ENCODE measurements at regions not wholly inside any gene's neighbourhood (a gene's known extent, or its start where the extent isn't known, plus 50 kb on each side); places are given as distances from the start of the nearest gene placed in this dataset.

DNA sequence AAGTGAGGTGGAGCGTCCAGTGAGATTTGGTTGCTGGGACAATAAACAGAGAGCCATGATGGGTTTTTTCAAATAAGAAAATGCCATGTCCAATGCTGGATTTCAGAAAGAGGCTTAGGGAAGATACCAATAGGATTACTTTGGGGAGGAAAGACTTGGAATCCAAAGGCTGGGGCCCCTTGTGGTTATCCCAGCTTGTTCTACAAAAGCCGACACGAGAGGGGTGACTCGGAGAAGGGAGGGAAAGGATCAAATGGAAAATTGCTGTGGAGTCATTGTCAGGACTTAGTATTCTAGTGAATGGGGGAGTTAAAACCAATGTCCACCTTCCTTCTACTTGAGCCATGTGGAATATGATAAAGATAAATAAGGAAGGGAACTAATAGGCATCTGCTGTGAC, 305.5 kb downstream of the SOX9 start:
- DNase-seq (ENCODE audit: low spot score): no peak

DNA sequence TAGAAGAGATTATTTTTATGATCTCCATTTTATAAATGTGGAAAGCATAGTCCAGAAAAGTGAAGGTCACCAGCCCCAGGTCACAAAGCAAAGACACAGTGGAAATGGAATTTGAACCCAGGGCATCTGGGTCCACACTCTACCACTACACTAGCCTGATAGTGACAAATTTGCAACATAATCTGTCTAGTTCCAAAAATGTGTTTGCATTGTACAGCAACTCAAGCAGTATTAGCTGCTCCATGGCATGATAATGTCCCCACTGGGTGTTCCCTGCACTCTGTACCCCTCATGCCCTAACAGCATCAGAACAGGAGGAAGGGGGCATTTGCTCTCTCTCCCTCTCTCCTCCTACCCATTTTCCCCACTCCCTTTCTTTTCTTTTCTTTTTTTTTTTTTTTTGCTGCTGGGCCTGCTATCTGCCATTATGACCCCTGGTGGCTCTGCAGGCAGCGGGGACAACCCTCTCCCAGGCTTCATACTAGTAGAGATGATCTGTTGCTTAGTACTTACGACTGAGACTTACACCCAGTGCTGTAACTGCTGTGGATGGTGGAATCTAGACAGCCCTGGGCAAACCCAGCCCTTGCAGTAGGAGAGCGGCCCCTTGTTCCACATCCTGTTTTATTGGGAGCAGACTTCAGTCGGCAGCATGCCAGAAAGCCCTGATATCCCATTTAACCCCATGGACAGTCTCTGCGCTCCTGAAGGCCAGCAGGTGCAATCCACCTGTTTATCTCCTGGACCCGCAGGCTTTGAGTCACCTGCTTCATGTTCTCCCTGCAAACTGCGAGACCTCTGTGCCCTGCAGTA, 306.3 kb downstream of the SOX9 start:
- no peak for DNase-seq (ENCODE audit: low spot score)

DNA sequence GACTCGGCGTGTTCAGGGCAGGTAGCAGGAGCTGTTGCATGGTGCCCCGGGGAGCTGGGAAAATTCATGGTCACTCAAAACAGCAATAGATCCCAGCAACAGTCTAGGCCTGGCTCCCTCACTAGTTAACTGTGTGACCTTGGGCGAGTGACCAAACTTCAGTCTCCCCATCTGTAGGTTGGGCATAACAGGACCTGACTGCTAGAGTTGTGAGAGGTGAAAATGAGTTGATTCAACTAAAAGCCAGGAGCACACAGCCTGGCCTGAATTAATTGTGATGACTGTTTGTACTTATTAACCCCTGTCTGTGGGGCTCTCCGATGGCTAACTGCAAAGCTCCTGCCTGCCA, 306.9 kb downstream of the SOX9 start:
- no peak for DNase-seq (ENCODE audit: low spot score)

GRCh38 chr17:72429066-72429638, 308.3 kb downstream of the SOX9 start:
- DNase-seq (ENCODE audit: low spot score): no peak

DNA sequence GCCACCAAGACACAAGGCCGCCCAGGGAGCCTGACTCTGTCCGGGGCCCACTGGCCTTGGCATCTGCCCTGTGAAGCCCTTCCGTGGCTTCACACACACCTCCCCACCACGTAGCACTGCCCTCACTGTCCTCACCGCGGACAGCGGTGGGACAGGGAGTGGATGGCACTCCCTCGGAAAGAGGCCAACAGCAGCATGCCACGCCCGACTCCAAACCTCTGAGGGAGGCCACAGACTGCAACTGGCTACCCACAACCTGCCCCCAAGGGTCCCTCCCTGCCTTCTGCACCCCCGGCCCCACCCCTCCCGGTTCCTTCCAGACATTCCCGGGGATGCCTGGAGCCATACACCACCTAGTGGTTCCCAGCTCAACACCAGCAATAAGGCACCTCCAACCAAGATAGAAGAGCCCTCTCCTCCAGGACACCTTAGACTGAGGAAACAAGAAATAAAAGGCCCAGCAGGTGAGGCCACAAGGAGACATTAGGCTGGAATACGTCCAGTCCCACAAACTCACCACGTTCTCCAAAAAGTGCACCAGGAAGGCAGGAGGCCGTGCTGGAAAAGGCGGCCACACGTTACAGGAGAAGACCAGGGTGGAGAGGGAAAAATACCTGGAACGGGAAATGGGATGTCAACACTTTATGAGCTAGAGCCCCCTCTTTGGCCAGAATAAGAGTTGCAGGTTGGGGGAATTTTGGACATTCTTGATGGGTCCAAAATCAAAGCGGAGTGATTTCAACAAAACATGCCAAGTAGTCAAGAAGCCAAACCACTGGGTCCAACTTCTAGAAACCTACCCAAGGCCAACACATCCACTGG, 310.0 kb downstream of the SOX9 start:
- DNase-seq (ENCODE audit: low spot score): no peak

- DNase-seq (ENCODE audit: low spot score): peak; percentile 54
These were observed 311.4 kb downstream of the SOX9 start for GRCh38 chr17:72432143-72432621.

GRCh38 chr17:72432881-72433280, 312.1 kb downstream of the SOX9 start:
- no peak for DNase-seq (ENCODE audit: low spot score)

DNA sequence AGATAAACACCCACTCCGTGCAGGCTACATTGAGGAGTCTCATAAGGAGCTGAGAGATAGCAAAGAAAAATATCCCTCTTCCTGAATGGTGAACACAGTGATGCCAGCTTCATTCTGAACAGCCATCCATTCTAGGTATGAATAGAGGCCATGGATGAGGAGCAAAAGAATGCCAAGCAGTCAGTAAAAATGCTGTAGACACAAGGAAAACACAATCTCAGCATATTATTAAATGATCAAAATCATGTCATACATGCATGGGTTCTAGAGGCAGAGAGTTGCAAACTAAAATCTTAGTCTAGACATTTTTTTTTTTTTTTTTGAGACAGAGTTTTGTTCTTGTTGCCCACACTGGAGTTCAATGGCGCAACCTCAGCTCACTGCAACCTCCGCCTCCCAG, 313.0 kb downstream of the SOX9 start:
- no peak for DNase-seq (ENCODE audit: low spot score)

GRCh38 chr17:72434581-72434980, 313.8 kb downstream of the SOX9 start:
- DNase-seq (ENCODE audit: low spot score): no peak

- DNase-seq (ENCODE audit: low spot score): no peak
These were observed 314.3 kb downstream of the SOX9 start for GRCh38 chr17:72434991-72435618.

- DNase-seq (ENCODE audit: low spot score): no peak
These were observed 318.0 kb downstream of the SOX9 start for GRCh38 chr17:72438783-72439182.

DNA sequence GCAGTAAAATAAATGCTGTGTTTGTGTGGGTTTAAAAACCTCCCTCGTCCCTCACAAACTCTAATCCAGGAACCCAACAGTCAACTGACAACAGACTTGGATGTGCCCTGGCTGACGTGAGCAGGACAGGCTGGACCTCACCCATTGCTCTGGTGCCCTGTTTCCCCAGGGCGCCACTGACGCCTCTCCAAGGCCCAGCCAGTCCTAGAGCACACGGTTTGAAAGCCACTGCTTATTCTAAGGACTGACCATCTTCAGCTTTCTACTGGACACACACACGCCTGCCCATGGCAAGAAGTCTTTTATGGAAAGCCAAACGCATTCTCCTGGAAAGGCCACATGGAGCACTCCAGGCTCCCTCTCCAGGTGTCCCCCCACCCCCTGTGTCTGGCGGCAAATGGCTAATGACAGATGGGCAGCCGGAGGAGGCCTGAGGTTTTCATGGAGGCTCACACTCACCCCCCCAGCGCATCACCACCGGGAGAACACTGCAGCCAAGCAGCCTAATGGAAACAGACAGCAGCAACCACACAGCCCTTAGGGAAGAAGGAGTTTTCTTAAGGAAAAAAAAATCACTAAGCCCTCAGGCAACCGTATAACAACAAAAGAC, 319.2 kb downstream of the SOX9 start:
- no peak for DNase-seq (ENCODE audit: low spot score)

- DNase-seq (ENCODE audit: low spot score): no peak
These were observed 320.1 kb downstream of the SOX9 start for GRCh38 chr17:72440961-72441360.

DNA sequence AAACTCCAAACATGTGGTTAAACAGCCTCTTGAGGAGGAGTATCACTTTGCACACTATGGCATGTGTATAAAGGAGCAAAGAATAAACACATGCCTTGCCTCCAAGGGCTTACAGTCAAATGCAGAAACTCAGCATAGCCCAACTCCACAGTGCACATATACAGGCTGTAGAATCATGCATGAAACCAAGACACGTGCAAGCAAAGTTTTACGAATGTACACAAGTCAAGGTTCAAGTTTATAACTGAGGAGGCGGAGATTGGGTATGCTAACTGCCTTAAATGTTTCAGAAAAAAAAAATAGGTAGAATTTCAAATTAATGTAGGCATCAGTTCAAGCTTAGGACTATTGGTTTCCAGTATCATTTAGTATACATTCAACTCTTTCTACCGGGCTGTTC, 321.1 kb downstream of the SOX9 start:
- no peak for DNase-seq (ENCODE audit: low spot score)

DNA sequence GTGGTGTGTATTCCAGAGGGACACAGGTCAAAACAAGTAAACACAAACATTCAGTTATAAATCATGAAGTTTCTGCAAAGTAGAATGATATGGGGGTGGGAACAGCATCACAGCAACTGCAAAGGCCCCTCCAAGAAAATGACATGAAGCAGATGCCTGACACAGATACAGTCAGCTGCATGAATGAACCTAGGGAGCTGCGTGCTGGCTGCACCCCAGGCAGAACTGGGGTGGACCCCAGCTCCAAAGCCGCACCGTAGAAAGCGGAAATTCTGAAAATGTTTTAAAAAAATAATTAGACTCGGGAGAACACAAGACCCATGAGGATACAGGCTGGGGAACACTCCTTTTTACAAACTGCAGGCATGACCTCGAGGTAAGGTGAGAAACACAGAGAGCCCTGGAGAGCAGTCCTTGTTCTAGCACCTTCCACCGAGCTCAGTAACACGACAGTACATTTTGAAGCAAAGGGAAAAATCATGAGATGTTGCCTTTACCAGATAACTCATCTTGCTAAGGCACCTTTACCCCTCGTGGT, 323.8 kb downstream of the SOX9 start:
- no peak for DNase-seq (ENCODE audit: low spot score)

DNA sequence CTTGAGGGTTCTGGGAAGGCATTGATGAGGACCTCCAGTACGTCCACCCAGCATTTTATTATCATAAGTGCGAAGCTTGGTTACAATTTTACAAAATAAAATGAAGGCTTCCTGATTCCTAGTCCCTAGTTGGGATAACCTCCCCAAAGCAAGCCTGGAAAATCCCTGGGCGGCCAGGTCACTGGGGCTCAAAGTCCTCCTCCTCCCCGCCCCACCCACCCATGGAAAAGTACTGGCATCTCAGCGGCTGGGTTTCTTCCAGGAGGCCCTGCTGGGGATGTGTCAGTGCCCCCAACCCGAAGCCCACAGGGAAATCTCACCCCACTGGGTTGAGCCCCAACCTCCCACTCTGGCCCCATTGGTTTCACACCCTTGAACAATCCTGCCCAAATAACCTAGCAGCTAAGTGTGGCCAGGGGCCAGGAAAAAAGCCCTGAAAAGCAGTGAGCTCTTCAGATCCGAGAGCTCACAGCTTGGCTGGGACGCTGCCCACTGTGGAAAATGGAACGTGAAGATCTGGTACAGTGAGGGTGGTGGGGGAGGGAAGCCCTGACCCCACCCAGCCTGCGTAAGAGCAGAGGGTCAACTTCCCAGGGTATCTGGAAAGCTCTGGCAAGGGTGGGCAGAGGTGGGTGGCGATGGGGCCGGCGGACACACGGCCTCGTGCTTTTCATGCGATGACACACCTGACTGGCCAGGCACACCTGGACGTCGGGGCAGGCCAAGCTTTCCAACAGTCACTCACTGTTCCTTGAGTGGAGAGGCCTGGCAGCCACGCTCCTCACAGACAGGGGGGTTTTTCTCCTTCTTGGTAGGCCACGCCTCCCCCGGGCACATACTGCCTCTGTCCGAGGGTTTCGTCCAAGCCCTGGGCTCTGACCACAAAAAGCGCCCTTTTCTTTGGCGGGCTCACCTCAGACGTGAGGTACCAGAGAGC, 324.5 kb downstream of the SOX9 start:
- no peak for DNase-seq (ENCODE audit: low spot score)

DNA sequence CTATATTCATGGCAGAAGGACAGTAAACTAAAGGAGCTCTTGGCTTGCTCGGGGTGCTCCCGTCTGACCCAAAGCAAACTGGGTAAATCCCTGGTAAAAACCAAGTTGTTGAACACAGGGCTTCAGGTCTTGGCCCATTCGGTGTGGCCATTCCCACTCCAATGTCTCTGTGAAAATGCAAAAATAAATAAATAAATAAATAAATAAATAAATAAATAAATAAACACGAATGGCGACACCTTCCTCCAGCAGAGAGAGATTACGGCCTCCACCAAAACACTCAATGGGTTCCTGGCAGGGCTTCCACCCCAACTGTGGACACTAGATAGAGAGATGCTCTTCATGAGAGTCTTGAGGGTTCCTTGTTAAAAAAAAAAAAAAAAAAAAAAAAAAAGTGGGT, 325.3 kb downstream of the SOX9 start:
- no peak for DNase-seq (ENCODE audit: low spot score)

DNA sequence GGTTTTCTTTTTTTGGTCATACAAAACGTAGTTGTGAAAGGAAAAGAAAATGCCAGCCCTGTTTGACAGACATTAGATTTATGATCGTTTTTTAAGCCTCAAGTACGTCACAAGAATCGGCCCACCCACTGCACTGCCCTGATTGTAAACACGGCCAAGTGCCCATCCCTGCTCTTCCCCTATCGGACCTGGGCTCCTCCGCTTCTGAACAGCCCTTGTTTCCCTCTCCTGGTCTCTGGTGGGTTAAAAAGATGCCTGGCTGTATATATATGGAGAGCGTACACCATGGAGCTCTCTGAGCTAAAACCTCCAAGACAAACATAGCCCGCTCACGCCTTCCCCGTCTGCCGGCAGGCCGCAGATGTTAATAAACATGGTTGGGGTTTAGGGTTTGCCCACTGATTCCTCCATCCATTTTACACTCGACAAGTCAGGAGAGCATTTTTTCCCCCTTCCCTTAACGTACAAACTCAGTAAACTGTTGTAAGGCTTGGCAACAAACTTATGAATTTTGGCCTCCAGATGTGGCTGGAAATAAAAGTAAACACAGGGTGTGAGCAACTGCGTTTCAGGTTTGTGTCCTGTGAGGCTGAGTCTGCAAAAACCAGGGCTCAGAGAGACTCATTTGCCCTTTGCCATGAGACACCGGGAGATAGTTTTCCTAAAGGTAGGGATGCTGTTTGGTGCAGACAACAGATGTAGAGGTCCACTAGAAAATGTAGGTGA, 325.9 kb downstream of the SOX9 start:
- DNase-seq (ENCODE audit: low spot score): no peak

DNA sequence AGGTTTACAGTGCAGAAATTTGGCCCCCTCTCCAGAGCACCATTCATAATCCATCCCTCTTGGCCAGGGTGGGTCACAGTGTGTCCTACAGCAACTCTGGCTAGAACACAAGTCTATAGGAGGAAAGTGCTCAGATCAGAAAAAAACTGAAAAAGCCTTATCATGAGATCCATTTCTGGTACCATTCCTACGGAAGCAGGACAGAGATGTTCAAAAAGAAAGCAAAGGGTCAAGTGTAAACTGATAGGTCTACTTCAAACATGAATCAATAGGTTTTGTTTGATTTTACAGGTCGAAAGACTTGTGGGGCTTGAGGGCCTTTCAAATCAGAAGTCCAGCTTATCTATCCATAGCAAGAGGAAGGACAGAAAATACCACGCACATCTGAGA, 326.4 kb downstream of the SOX9 start:
- no peak for DNase-seq (ENCODE audit: low spot score)

DNA sequence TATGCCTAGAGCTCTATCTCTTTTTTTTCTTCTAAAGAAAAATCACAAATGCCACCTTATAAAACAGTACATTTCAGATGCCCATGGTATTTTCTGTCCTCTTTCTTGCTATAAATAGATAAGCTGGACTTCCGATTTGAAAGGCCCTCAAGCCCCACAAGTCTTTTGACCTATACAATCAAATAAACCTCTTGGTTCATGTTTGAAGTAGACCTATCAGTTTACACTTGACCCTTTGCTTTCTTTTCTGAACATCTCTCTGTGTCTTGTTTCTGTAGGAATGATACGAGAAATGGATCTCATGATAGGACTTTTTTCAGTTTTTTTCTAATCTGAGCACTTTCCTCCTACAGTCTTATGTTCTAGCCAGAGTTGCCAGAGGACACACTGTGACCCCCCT, 327.2 kb downstream of the SOX9 start:
- DNase-seq (ENCODE audit: low spot score): no peak

Data from AG08396 (cell line).